Smooth muscle cell (in vitro differentiated cells): ENCODE measurements at regions not wholly inside any gene's neighbourhood (a gene's known extent, or its start where the extent isn't known, plus 50 kb on each side); places are given as distances from the start of the nearest gene placed in this dataset.
"Not testable (repeated sequence)": the region's sequence is repeated elsewhere in the genome, so short reads cannot be mapped to it uniquely, and the experiment has no call there.

Experiments used
- DNase-seq: peaks from one replicate; lab custom pipeline; 2025; ENCODE audit not compliant: unreplicated experiment; lab: John Stamatoyannopoulos, UW
- H2AFZ ChIP-seq: fragments of 200-600 bp; sonication (generic); 2 replicates; pipeline ENCODE4 v1.6.0; 2016; ENCODE audit warnings: antibody characterized with exemption, low read depth, mild to moderate bottlenecking
- H3F3A ChIP-seq: fragments of 200-600 bp; sonication (generic); 2 replicates; pipeline ENCODE4 v1.6.0; 2017; ENCODE audit warnings: antibody characterized with exemption, low read depth
- H3K27ac ChIP-seq: fragments of 200-600 bp; sonication (generic); 2 replicates; pipeline ENCODE4 v1.5.1; 2016; ENCODE audit warnings: low read depth, mild to moderate bottlenecking
- H3K27me3 ChIP-seq: fragments of 200-600 bp; sonication (generic); 2 replicates; pipeline ENCODE4 v1.6.1; 2016; ENCODE audit warnings: low read depth, mild to moderate bottlenecking
- H3K36me3 ChIP-seq: fragments of 200-600 bp; sonication (generic); 2 replicates; pipeline ENCODE4 v1.5.1; 2016; ENCODE audit warnings: low read depth
- H3K4me1 ChIP-seq: fragments of 200-600 bp; sonication (generic); 2 replicates; pipeline ENCODE4 v1.5.1; 2016; ENCODE audit warnings: low read depth
- H3K4me2 ChIP-seq: fragments of 200-600 bp; sonication (generic); 2 replicates; pipeline ENCODE4 v1.6.0; 2016; ENCODE audit warnings: mild to moderate bottlenecking
- H3K4me3 ChIP-seq: fragments of 200-600 bp; sonication (generic); 2 replicates; pipeline ENCODE4 v1.5.1; 2016; ENCODE audit warnings: mild to moderate bottlenecking
- H3K79me2 ChIP-seq: fragments of 200-600 bp; sonication (generic); 2 replicates; pipeline ENCODE4 v1.6.0; 2016; ENCODE audit warnings: low read depth, mild to moderate bottlenecking
- H3K9ac ChIP-seq: fragments of 200-600 bp; sonication (generic); 2 replicates; pipeline ENCODE4 v1.6.0; 2016; ENCODE audit warnings: low read depth
- H3K9me3 ChIP-seq: fragments of 200-600 bp; sonication (generic); replicated peaks from 2 replicates; pipeline ENCODE4 v1.5.1; 2016; ENCODE audit warnings: low read depth
- H4K20me1 ChIP-seq: fragments of 200-600 bp; sonication (generic); 2 replicates; pipeline ENCODE4 v1.6.0; 2016; ENCODE audit warnings: low read depth
- CTCF ChIP-seq: fragments of 200-600 bp; sonication (generic); IDR thresholded peaks from 2 replicates; pipeline ENCODE4 v1.5.1; 2017; ENCODE audit warnings: borderline replicate concordance, mild to moderate bottlenecking, antibody characterized with exemption; ENCODE audit not compliant: insufficient read depth, poor library complexity, severe bottlenecking
- WGBS: methylation state at CpG from one replicate; pipeline ENCODE4 v1.1.7; 2016; ENCODE audit warnings: low lambda C conversion rate; 5-methylcytosine and 5-hydroxymethylcytosine counted together

- 61% methylated on average over 10 of the region's 10 CpGs for WGBS
- no peak overlapping the region for H3K4me2 ChIP-seq
- TF ChIP-seq CTCF: no peak
Measured at GRCh38 chr12:105507311-105508038, 177.0 kb downstream of the C12orf75 start.

GRCh38 chr12:105508096-105508495, 177.6 kb downstream of the C12orf75 start:
- Histone ChIP-seq H4K20me1 (no peaks in the 10 kb centered on the region), H3K9ac (no peak overlapping the region), H3K36me3 (no peaks in the 10 kb centered on the region), H2AFZ (no peak overlapping the region), H3K27ac (no peak overlapping the region), H3K4me3 (no peak overlapping the region), H3K27me3 (no peaks in the 10 kb centered on the region), H3K4me2 (no peak overlapping the region), H3F3A (peaks cover 6% of the 10 kb centered on the region), H3K79me2 (no peaks in the 10 kb centered on the region), H3K9me3 (no peaks in the 10 kb centered on the region), H3K4me1 (no peaks in the 10 kb centered on the region)
- WGBS: 100% methylated on average over 3 of the region's 3 CpGs
- DNase-seq: no peak
- no peak for TF ChIP-seq CTCF

More at GRCh38 chr12:105507311-105508038, 177.0 kb downstream of the C12orf75 start:
- no peaks in the 10 kb centered on the region for H3K9me3 ChIP-seq
- peaks cover 5% of the 10 kb centered on the region for H3F3A ChIP-seq
- H3K9ac ChIP-seq: no peak overlapping the region
- H2AFZ ChIP-seq: no peak overlapping the region
- DNase-seq: no peak
- H4K20me1 ChIP-seq: no peaks in the 10 kb centered on the region
- H3K27me3 ChIP-seq: no peaks in the 10 kb centered on the region
- H3K4me1 ChIP-seq: no peaks in the 10 kb centered on the region
- H3K79me2 ChIP-seq: no peaks in the 10 kb centered on the region
- no peak overlapping the region for H3K4me3 ChIP-seq
- no peaks in the 10 kb centered on the region for H3K36me3 ChIP-seq
- H3K27ac ChIP-seq: no peak overlapping the region

- WGBS: 64% methylated on average over 3 of the region's 3 CpGs
- DNase-seq: no peak
- Histone ChIP-seq H3K36me3 (no peaks in the 10 kb centered on the region), H3K9ac (no peak overlapping the region), H3K79me2 (no peaks in the 10 kb centered on the region), H2AFZ (no peak overlapping the region), H3K9me3 (no peaks in the 10 kb centered on the region), H3K4me3 (no peak overlapping the region), H4K20me1 (no peaks in the 10 kb centered on the region), H3F3A (peaks cover 6% of the 10 kb centered on the region), H3K4me2 (no peak overlapping the region), H3K4me1 (no peaks in the 10 kb centered on the region), H3K27ac (no peak overlapping the region), H3K27me3 (no peaks in the 10 kb centered on the region)
- no peak for TF ChIP-seq CTCF
Measured at GRCh38 chr12:105510526-105510925, 180.0 kb downstream of the C12orf75 start.

- not testable (repeated sequence) for H3K4me2 ChIP-seq, H2AFZ ChIP-seq, H3K4me1 ChIP-seq, H3F3A ChIP-seq, H3K79me2 ChIP-seq, H3K9ac ChIP-seq, H3K36me3 ChIP-seq, H4K20me1 ChIP-seq, H3K9me3 ChIP-seq, H3K27ac ChIP-seq, H3K27me3 ChIP-seq, H3K4me3 ChIP-seq, DNase-seq
- 60% methylated on average over 4 of the region's 4 CpGs for WGBS
Measured at GRCh38 chr12:105512861-105513260, 182.4 kb downstream of the C12orf75 start.
